IMR-90 (cell line): ENCODE measurements at regions not wholly inside any gene's neighbourhood (a gene's known extent, or its start where the extent isn't known, plus 50 kb on each side); places are given as distances from the start of the nearest gene placed in this dataset.

Experiments
- ATAC-seq: fragments of 200-7000 bp; cut with Tn5 transposase; 2 replicates; pipeline ENCODE4 v1.9.1; 2020; ENCODE audit warnings: low read depth, mild to moderate bottlenecking, moderate library complexity
- BruUV-seq: library from RNA; stranded (reverse); fragments of 400-500 nt; replicated peaks from 2 replicates; lab custom pipeline; 2021; lab: Mats Ljungman, UMichigan
- CTCF ChIA-PET: fragments of 300-600 bp; formaldehyde crosslinking; extraction: SDS; loops from one replicate; lab custom pipeline; 2021; ENCODE audit warnings: antibody characterized with exemption; lab: Yijun Ruan, JAX
- POLR2A ChIA-PET: fragments of 300-600 bp; sonication (Branson Sonifier 250); formaldehyde crosslinking; loops from one replicate; lab custom pipeline; 2022; ENCODE audit warnings: antibody characterized with exemption; ENCODE audit not compliant: unreplicated experiment; lab: Charles Lee
- DNase-seq: peaks from one replicate; pipeline ENCODE4 v3.0.0; 2013
- H2AFZ ChIP-seq: replicated peaks from 2 replicates; pipeline ENCODE3; 2013; ENCODE audit warnings: low read length, mild to moderate bottlenecking; ENCODE audit not compliant: poor library complexity
- H2AK5ac ChIP-seq: 2 replicates; pipeline ENCODE4 v1.6.1; 2013; ENCODE audit warnings: low read depth, low read length, inconsistent platforms
- H2AK9ac ChIP-seq: replicated peaks from 2 replicates; pipeline ENCODE3; 2013; ENCODE audit warnings: mild to moderate bottlenecking, low read depth, low read length, moderate library complexity; ENCODE audit not compliant: poor library complexity
- H2BK120ac ChIP-seq: 2 replicates; pipeline ENCODE4 v1.6.1; 2013; ENCODE audit warnings: low read depth, low read length, inconsistent platforms
- H2BK15ac ChIP-seq: 3 replicates; pipeline ENCODE4 v1.6.1; 2013; ENCODE audit warnings: low read depth, low read length, inconsistent platforms
- H2BK20ac ChIP-seq: 2 replicates; pipeline ENCODE4 v1.6.1; 2013; ENCODE audit warnings: low read depth, mild to moderate bottlenecking, inconsistent platforms, low read length, moderate library complexity
- H2BK5ac ChIP-seq: 2 replicates; pipeline ENCODE4 v1.6.1; 2013; ENCODE audit warnings: mild to moderate bottlenecking, low read depth, low read length, inconsistent platforms; ENCODE audit not compliant: poor library complexity, severe bottlenecking
- H3K14ac ChIP-seq: replicated peaks from 2 replicates; pipeline ENCODE4 v1.6.1; 2013; ENCODE audit warnings: low read depth, low read length, inconsistent platforms
- H3K18ac ChIP-seq: 2 replicates; pipeline ENCODE4 v1.6.1; 2013; ENCODE audit warnings: low read depth, low read length, control low read depth
- H3K23ac ChIP-seq: 2 replicates; pipeline ENCODE4 v1.6.1; 2013; ENCODE audit warnings: low read depth, low read length, inconsistent platforms
- H3K27ac ChIP-seq: 2 replicates; pipeline ENCODE4 v1.5.1; 2013; ENCODE audit warnings: mild to moderate bottlenecking, control low read depth, low read length; ENCODE audit not compliant: insufficient read depth
- H3K27me3 ChIP-seq: 2 replicates; pipeline ENCODE4 v1.6.1; 2013; ENCODE audit warnings: low read length; ENCODE audit not compliant: control insufficient read depth, insufficient read depth
- H3K36me3 ChIP-seq: 2 replicates; pipeline ENCODE4 v1.6.1; 2013; ENCODE audit warnings: low read length, mixed read lengths; ENCODE audit not compliant: control insufficient read depth, insufficient read depth
- H3K4ac ChIP-seq: 2 replicates; pipeline ENCODE4 v1.6.1; 2013; ENCODE audit warnings: low read depth, low read length, inconsistent platforms
- H3K4me1 ChIP-seq: 2 replicates; pipeline ENCODE4 v1.6.1; 2013; ENCODE audit warnings: low read length, mixed read lengths; ENCODE audit not compliant: control insufficient read depth, insufficient read depth
- H3K4me2 ChIP-seq: 2 replicates; pipeline ENCODE4 v1.6.1; 2013; ENCODE audit warnings: low read depth, mild to moderate bottlenecking, control low read depth, low read length, moderate library complexity
- H3K4me3 ChIP-seq: 2 replicates; pipeline ENCODE4 v1.5.1; 2013; ENCODE audit warnings: low read depth, mild to moderate bottlenecking, control low read depth, low read length, moderate library complexity; ENCODE audit not compliant: insufficient read depth
- H3K56ac ChIP-seq: 2 replicates; pipeline ENCODE4 v1.6.1; 2013; ENCODE audit warnings: low read length, inconsistent platforms; ENCODE audit not compliant: insufficient read depth; ENCODE audit errors: extremely low read depth
- H3K79me1 ChIP-seq, 2 experiments: 2 replicates each; pipeline ENCODE4 v1.6.1; 2013; ENCODE audit warnings: low read length in 2 of 2, inconsistent platforms in 1 of 2, low read depth in 1 of 2
- H3K9ac ChIP-seq: 2 replicates; pipeline ENCODE4 v1.6.1; 2013; ENCODE audit warnings: low read depth, low read length, control low read depth
- H3K9me1 ChIP-seq: 2 replicates; pipeline ENCODE4 v1.6.1; 2013; ENCODE audit warnings: low read length, inconsistent platforms; ENCODE audit not compliant: insufficient read depth
- H3K9me3 ChIP-seq: 2 replicates; pipeline ENCODE4 v1.6.1; 2013; ENCODE audit warnings: low read length; ENCODE audit not compliant: control insufficient read depth, insufficient read depth
- H4K20me1 ChIP-seq: 2 replicates; pipeline ENCODE4 v1.6.1; 2013; ENCODE audit warnings: low read length, inconsistent platforms; ENCODE audit not compliant: insufficient read depth
- H4K5ac ChIP-seq: 2 replicates; pipeline ENCODE4 v1.6.1; 2013; ENCODE audit warnings: mild to moderate bottlenecking, low read depth, low read length, control low read depth
- H4K8ac ChIP-seq, 2 experiments: 2 replicates each; pipeline ENCODE4 v1.6.1; 2013; ENCODE audit warnings: low read depth in 2 of 2, low read length in 2 of 2, control low read depth in 1 of 2, inconsistent platforms in 1 of 2
- H4K91ac ChIP-seq: 2 replicates; pipeline ENCODE4 v1.6.1; 2013; ENCODE audit warnings: low read depth, low read length, inconsistent platforms; ENCODE audit not compliant: insufficient read depth
- BHLHE40 ChIP-seq: fragments of 150-350 bp; IDR thresholded peaks from 2 replicates; pipeline ENCODE4 v1.6.1; 2016; ENCODE audit warnings: mild to moderate bottlenecking, low read depth, low read length
- CEBPB ChIP-seq: IDR thresholded peaks from 2 replicates; pipeline ENCODE4 v1.6.1; 2012; ENCODE audit warnings: low read depth, low read length, improper control_type of control experiment
- MXI1 ChIP-seq: IDR thresholded peaks from 2 replicates; pipeline ENCODE4 v1.6.1; 2012; ENCODE audit warnings: low read depth, mild to moderate bottlenecking, low read length, moderate library complexity, borderline replicate concordance
- dilution Hi-C: fragments of 300-500 bp; cut with HindIII; formaldehyde crosslinking; loops from one replicate; pipeline ENCODE4 v1.14.3; 2018; ENCODE audit warnings: low sequenced_read_pairs; ENCODE audit not compliant: unreplicated experiment
- in situ Hi-C: fragments of 300-500 bp; cut with MboI; formaldehyde crosslinking; loops from 3 replicates; pipeline ENCODE4 v1.14.3; 2019; ENCODE audit warnings: low sequenced_read_pairs, inconsistent platforms, mixed read lengths
- intact Hi-C: fragments of 100-400 bp; cut with micrococcal nuclease; formaldehyde crosslinking; loops from 2 replicates; pipeline ENCODE4 v1.10.0; 2022

GRCh38 chr1:67942274-67942673 lies 108.2 kb downstream of the DIRAS3 start:
- no peak overlapping the region for H2AK5ac ChIP-seq
- H4K5ac ChIP-seq: 0 out of 2 replicates have a peak overlapping the region, but pooled peaks have one; percentile 2
- TF ChIP-seq CEBPB (peak; percentile 13; the same call in 1 of the 2 replicates), BHLHE40 (no peak), MXI1 (no peak)
- no peaks in the 10 kb centered on the region for H3K9me3 ChIP-seq
- H2BK5ac ChIP-seq: peak overlapping the region; percentile 22
- H3K4me2 ChIP-seq: peak overlapping the region; percentile 29; the same call in 1 of the 2 replicates
- H3K9ac ChIP-seq: no peak overlapping the region
- no peak overlapping the region for H3K4ac ChIP-seq
- no peak overlapping the region for H2BK20ac ChIP-seq
- CTCF ChIA-PET: interaction anchor here (0.6 kb wide), 1 partner anchor 46 kb away, joined by 4 read pairs; no protein-coding TSS in a partner anchor
- H3K27ac ChIP-seq: no peak overlapping the region
- no peak overlapping the region for H3K23ac ChIP-seq
- no peak overlapping the region for H2BK15ac ChIP-seq
- H4K91ac ChIP-seq: no peak overlapping the region
- dilution Hi-C loops: no loop called here
- no peak overlapping the region for H2BK120ac ChIP-seq
- H3K79me1 ChIP-seq: no peaks in the 10 kb centered on the region
- in situ Hi-C loops: no loop called here
- no peak overlapping the region for H3K14ac ChIP-seq
- no peak overlapping the region for H3K56ac ChIP-seq
- H3K36me3 ChIP-seq: no peaks in the 10 kb centered on the region
- H4K8ac ChIP-seq: 0 out of 4 replicates have a peak overlapping the region, but pooled peaks of 1 of the 2 experiments have one; percentile 40
- H3K18ac ChIP-seq: no peak overlapping the region; the same call in 1 of the 2 replicates
- intact Hi-C loops: no loop called here
- H2AK9ac ChIP-seq: no peak overlapping the region
- no peak overlapping the region for H3K4me3 ChIP-seq
- no peak overlapping the region for H2AFZ ChIP-seq
- POLR2A ChIA-PET: no interaction called here
- H3K27me3 ChIP-seq: no peaks in the 10 kb centered on the region
- peak; percentile 22 for DNase-seq
- H4K20me1 ChIP-seq: no peaks in the 10 kb centered on the region
- BruUV-seq: no TSS peak
- no peak for ATAC-seq
- H3K4me1 ChIP-seq: peaks cover 12% of the 10 kb centered on the region
- H3K9me1 ChIP-seq: peaks cover 5% of the 10 kb centered on the region; the same call in 1 of the 2 replicates
